H9 (cell line): ENCODE measurements at regions not wholly inside any gene's neighbourhood (a gene's known extent, or its start where the extent isn't known, plus 50 kb on each side); places are given as distances from the start of the nearest gene placed in this dataset.

Source experiments
- DNase-seq: peaks from one replicate; pipeline ENCODE4 v3.0.0-alpha.2; 2017
- H2AFZ ChIP-seq: one replicate; pipeline ENCODE4 v1.6.1; 2013; ENCODE audit warnings: mild to moderate bottlenecking, low read length, control low read depth, moderate library complexity
- H2AK5ac ChIP-seq: 2 replicates; pipeline ENCODE4 v1.6.1; 2013; ENCODE audit warnings: low read length, control low read depth, mixed read lengths; ENCODE audit not compliant: insufficient read length
- H2BK120ac ChIP-seq: one replicate; pipeline ENCODE4 v1.6.1; 2013; ENCODE audit warnings: low read depth, mild to moderate bottlenecking, low read length, control low read depth, inconsistent platforms; ENCODE audit not compliant: poor library complexity, severe bottlenecking
- H2BK12ac ChIP-seq: 2 replicates; pipeline ENCODE4 v1.6.1; 2013; ENCODE audit warnings: low read length, control low read depth, mixed read lengths, low read depth; ENCODE audit not compliant: insufficient read length
- H2BK15ac ChIP-seq: 2 replicates; pipeline ENCODE4 v1.6.1; 2013; ENCODE audit warnings: low read depth, low read length, control low read depth
- H2BK20ac ChIP-seq: one replicate; pipeline ENCODE4 v1.6.1; 2013; ENCODE audit warnings: low read depth, mild to moderate bottlenecking, low read length, control low read depth, inconsistent platforms; ENCODE audit not compliant: poor library complexity, severe bottlenecking
- H2BK5ac ChIP-seq: 2 replicates; pipeline ENCODE4 v1.6.1; 2013; ENCODE audit warnings: low read length, control low read depth, mixed read lengths; ENCODE audit not compliant: insufficient read length
- H3K14ac ChIP-seq: 2 replicates; pipeline ENCODE4 v1.6.1; 2013; ENCODE audit warnings: low read length, control low read depth; ENCODE audit not compliant: insufficient read depth
- H3K18ac ChIP-seq: 2 replicates; pipeline ENCODE4 v1.6.1; 2013; ENCODE audit warnings: low read depth, mild to moderate bottlenecking, mixed read lengths, low read length, control low read depth; ENCODE audit not compliant: insufficient read length
- H3K23ac ChIP-seq: 2 replicates; pipeline ENCODE4 v1.6.1; 2013; ENCODE audit warnings: low read length, control low read depth, mixed read lengths, low read depth; ENCODE audit not compliant: insufficient read length
- H3K23me2 ChIP-seq: 2 replicates; pipeline ENCODE4 v1.6.1; 2013; ENCODE audit warnings: low read depth, mild to moderate bottlenecking, mixed read lengths, low read length, control low read depth; ENCODE audit not compliant: insufficient read length, poor library complexity, severe bottlenecking
- H3K27ac ChIP-seq: 2 replicates; pipeline ENCODE4 v1.5.1; 2013; ENCODE audit warnings: low read length, control low read depth, mixed read lengths, low read depth; ENCODE audit not compliant: insufficient read length
- H3K27me3 ChIP-seq: 2 replicates; pipeline ENCODE4 v1.6.1; 2013; ENCODE audit warnings: low read length, control low read depth, inconsistent platforms; ENCODE audit not compliant: insufficient read depth
- H3K4ac ChIP-seq: 2 replicates; pipeline ENCODE4 v1.6.1; 2013; ENCODE audit warnings: low read depth, mild to moderate bottlenecking, control low read depth, inconsistent platforms, low read length, moderate library complexity
- H3K4me1 ChIP-seq: 2 replicates; pipeline ENCODE4 v1.6.1; 2013; ENCODE audit warnings: low read length, control low read depth, inconsistent platforms; ENCODE audit not compliant: insufficient read depth
- H3K4me2 ChIP-seq: 2 replicates; pipeline ENCODE4 v1.6.1; 2013; ENCODE audit warnings: low read length, control low read depth, mixed read lengths; ENCODE audit not compliant: insufficient read length, insufficient read depth
- H3K56ac ChIP-seq: 2 replicates; pipeline ENCODE4 v1.6.1; 2013; ENCODE audit warnings: low read depth, mild to moderate bottlenecking, mixed read lengths, low read length, control low read depth; ENCODE audit not compliant: insufficient read length
- H3K79me1 ChIP-seq: 2 replicates; pipeline ENCODE4 v1.6.1; 2013; ENCODE audit warnings: low read depth, mild to moderate bottlenecking, moderate library complexity, low read length, control low read depth, inconsistent platforms; ENCODE audit not compliant: insufficient read depth, poor library complexity, severe bottlenecking
- H3K79me2 ChIP-seq: 2 replicates; pipeline ENCODE4 v1.6.1; 2013; ENCODE audit warnings: low read length, control low read depth, inconsistent platforms; ENCODE audit not compliant: insufficient read depth
- H3K9ac ChIP-seq: 2 replicates; pipeline ENCODE4 v1.6.1; 2013; ENCODE audit warnings: low read length, control low read depth, mixed read lengths; ENCODE audit not compliant: insufficient read length; ENCODE audit errors: extremely low read depth
- H3K9me3 ChIP-seq: one replicate; pipeline ENCODE4 v1.6.1; 2013; ENCODE audit warnings: low read depth, low read length, inconsistent platforms; ENCODE audit not compliant: control insufficient read depth
- H3T11ph ChIP-seq: one replicate; pipeline ENCODE4 v1.6.1; 2013; ENCODE audit warnings: mild to moderate bottlenecking, low read length, control low read depth, inconsistent platforms
- H4K20me1 ChIP-seq: one replicate; pipeline ENCODE4 v1.6.1; 2013; ENCODE audit not compliant: control insufficient read depth, insufficient read length, insufficient read depth
- H4K5ac ChIP-seq: 2 replicates; pipeline ENCODE4 v1.6.1; 2013; ENCODE audit warnings: low read depth, mild to moderate bottlenecking, mixed read lengths, low read length, control low read depth; ENCODE audit not compliant: insufficient read length
- H4K8ac ChIP-seq: replicated peaks from 2 replicates; pipeline ENCODE4 v1.6.1; 2013; ENCODE audit warnings: low read length, control low read depth, mixed read lengths, low read depth; ENCODE audit not compliant: insufficient read length
- H4K91ac ChIP-seq: 2 replicates; pipeline ENCODE4 v1.6.1; 2013; ENCODE audit warnings: low read depth, mild to moderate bottlenecking, moderate library complexity, mixed read lengths, low read length, control low read depth; ENCODE audit not compliant: insufficient read length
- H3K27ac Mint-ChIP-seq, 3 experiments: 2 replicates in 2 of 3; 3 replicates in 1 of 3; pipeline ENCODE4 v1.8.0; 2020 to 2021; ENCODE audit warnings: mixed read lengths in 3 of 3, mild to moderate bottlenecking in 1 of 3, moderate library complexity in 1 of 3
- H3K27me3 Mint-ChIP-seq: 2 replicates; pipeline ENCODE4 v1.8.0; 2021; ENCODE audit warnings: low read depth, mild to moderate bottlenecking, moderate library complexity, mixed read lengths
- H3K36me3 Mint-ChIP-seq, 3 experiments: 2 replicates in 2 of 3; 3 replicates in 1 of 3; pipeline ENCODE4 v1.8.0; 2020 to 2021; ENCODE audit warnings: low read depth in 3 of 3, mixed read lengths in 3 of 3; ENCODE audit not compliant: insufficient read depth in 1 of 3
- H3K4me1 Mint-ChIP-seq, 2 experiments: 2 replicates each; pipeline ENCODE4 v1.8.0; 2020; ENCODE audit warnings: mixed read lengths in 2 of 2
- H3K4me3 Mint-ChIP-seq, 2 experiments: 2 replicates in 1 of 2; 3 replicates in 1 of 2; pipeline ENCODE4 v1.8.0; 2020 to 2021; ENCODE audit warnings: mild to moderate bottlenecking in 2 of 2, mixed read lengths in 2 of 2, moderate library complexity in 1 of 2
- H3K9me3 Mint-ChIP-seq, 2 experiments: 2 replicates in 1 of 2; 3 replicates in 1 of 2; pipeline ENCODE4 v1.8.0; 2020; ENCODE audit warnings: mild to moderate bottlenecking in 2 of 2, mixed read lengths in 2 of 2, moderate library complexity in 1 of 2
- CTCF ChIP-seq: fragments of 200-600 bp; sonication (generic); conservative IDR thresholded peaks from 3 replicates; pipeline ENCODE4 v1.8.0; 2021; ENCODE audit warnings: antibody characterized with exemption, mild to moderate bottlenecking

GRCh38 chr4:180372691-180373090 lies 1870.5 kb upstream of the TENM3 start:
- Mint-ChIP-seq H3K9me3 (no peaks in the 10 kb centered on the region), H3K36me3 (no peaks in the 10 kb centered on the region), H3K4me3 (no peak overlapping the region), H3K27ac (no peak overlapping the region), H3K27me3 (no peaks in the 10 kb centered on the region), H3K4me1 (no peaks in the 10 kb centered on the region)
- no peaks in the 10 kb centered on the region for H3K27me3 ChIP-seq
- no peak overlapping the region for H3K18ac ChIP-seq
- H3K14ac ChIP-seq: no peak overlapping the region
- H3K4me1 ChIP-seq: no peaks in the 10 kb centered on the region
- no peak for DNase-seq
- H3K4ac ChIP-seq: no peak overlapping the region
- H2BK15ac ChIP-seq: no peak overlapping the region
- H3K4me2 ChIP-seq: no peak overlapping the region
- no peaks in the 10 kb centered on the region for H3K9me3 ChIP-seq
- no peaks in the 10 kb centered on the region for H3K79me2 ChIP-seq
- H3T11ph ChIP-seq: no peak overlapping the region
- no peaks in the 10 kb centered on the region for H4K20me1 ChIP-seq
- no peak overlapping the region for H3K23ac ChIP-seq
- H2BK12ac ChIP-seq: no peak overlapping the region
- no peak overlapping the region for H3K27ac ChIP-seq
- no peak overlapping the region for H2AK5ac ChIP-seq
- no peak overlapping the region for H3K56ac ChIP-seq
- H4K5ac ChIP-seq: no peak overlapping the region
- no peak overlapping the region for H2BK5ac ChIP-seq
- no peaks in the 10 kb centered on the region for H3K23me2 ChIP-seq
- H3K79me1 ChIP-seq: no peaks in the 10 kb centered on the region
- no peak overlapping the region for H3K9ac ChIP-seq
- no peak overlapping the region for H4K8ac ChIP-seq
- no peak overlapping the region for H2AFZ ChIP-seq
- no peak overlapping the region for H2BK20ac ChIP-seq
- H2BK120ac ChIP-seq: no peak overlapping the region
- no peak for TF ChIP-seq CTCF
- H4K91ac ChIP-seq: no peak overlapping the region
